ENCODE measurements at regions not wholly inside any gene's neighbourhood (a gene's known extent, or its start where the extent isn't known, plus 50 kb on each side); places are given as distances from the start of the nearest gene placed in this dataset.
A peak's percentile ranks its signal among the peaks of the same experiment; 100 is the strongest.
"Not testable (repeated sequence)": the region's sequence is repeated elsewhere in the genome, so short reads cannot be mapped to it uniquely, and the experiment has no call there.

- no peak for DNase-seq
These were observed 232.1 kb downstream of the CSNK1G3 start for GRCh38 chr5:123743990-123744583.

GRCh38 chr5:123735384-123735783 lies 223.4 kb downstream of the CSNK1G3 start:
- no peak for DNase-seq

- DNase-seq: no peak
These were observed 220.3 kb downstream of the CSNK1G3 start for GRCh38 chr5:123732257-123732656.

GRCh38 chr5:123722451-123722850 lies 210.5 kb downstream of the CSNK1G3 start:
- no peak for DNase-seq

DNA sequence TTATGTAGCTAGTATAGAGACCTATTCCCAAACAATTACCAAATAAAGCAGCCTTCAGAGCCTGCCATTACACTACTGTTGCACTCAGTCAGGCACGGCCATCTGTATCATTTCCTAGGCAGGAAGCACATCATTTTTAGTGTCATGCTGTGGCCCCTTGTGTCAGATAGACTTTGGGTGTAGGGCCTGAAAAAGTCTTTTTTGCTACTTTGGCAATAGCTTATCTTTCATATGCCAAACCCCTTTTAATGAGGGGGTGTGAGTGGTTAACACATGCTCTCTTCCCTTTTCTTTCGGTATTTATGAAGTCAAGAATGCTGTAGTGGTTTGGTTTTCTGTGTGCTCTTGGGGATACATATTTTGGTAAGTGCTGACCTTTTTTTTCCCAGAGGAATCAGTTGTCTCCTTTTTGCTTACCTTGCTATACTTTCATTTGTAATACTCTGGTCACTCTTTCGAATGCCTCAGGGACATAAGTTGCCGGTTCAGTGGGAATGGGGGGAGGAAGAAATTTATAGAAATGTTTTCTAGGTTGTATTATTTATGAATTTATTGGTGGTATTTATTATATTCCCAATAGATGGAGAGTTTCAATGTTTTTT lies 209.8 kb downstream of the CSNK1G3 start:
- DNase-seq: no peak

DNA sequence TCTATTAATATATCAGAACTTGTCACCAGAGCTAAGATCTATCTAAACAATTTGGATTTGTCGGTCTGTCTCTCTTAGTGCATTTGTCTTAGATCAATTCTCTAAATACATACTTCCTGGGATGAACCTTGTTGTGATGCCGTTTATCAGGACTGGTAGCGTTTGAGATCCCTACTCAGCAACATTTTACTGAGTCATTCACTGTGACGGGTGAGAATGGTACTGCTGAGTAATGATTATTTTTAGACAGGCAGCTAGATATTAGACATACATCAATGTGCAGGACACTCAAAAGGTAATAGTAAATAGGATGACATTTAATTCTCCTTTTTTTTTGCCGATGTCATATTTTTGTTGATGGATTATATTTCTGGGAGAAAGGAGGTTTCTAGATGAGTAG lies 209.0 kb downstream of the CSNK1G3 start:
- peak; percentile 35 for DNase-seq

DNA sequence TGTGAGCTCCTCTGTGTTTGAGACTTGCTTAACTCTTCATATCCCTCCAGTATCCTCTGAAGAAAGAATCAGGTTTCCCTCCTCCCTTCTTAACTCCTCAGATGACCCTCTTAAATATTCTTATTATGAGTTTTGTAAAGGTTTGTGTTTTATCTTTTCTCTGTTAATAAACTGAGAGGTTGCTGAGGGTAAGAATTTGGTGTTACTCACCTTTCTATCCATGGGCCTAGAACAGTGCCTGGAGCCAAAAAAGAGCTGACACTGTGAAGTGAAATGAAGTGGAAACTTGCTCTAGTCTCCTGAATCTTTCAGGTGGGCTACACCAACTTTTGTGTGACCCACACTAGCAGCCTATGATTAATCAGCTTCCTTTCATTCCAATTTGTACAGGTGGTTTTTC lies 208.4 kb downstream of the CSNK1G3 start:
- DNase-seq: no peak

DNA sequence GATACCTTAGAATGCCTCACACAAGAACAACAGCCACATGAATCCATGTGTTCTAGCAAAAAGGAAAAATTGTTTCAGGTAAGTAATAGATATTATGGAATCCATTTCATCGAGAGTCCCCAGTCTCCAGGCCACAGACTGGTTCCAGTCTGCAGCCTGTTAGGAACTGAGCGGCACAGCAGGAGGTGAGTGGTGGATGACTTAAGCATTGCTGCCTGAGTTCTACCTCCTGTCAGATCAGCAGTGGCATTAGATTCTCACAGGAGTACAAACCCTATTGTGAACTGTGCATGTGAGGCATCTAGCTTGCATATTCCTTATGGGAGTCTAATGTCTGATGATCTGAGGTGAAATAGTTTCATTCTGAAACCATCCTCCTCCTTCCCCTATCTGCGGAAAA lies 207.0 kb downstream of the CSNK1G3 start:
- peak; percentile 46 for DNase-seq

- DNase-seq: peak; percentile 40
These were observed 206.3 kb downstream of the CSNK1G3 start for GRCh38 chr5:123718238-123718637.

DNA sequence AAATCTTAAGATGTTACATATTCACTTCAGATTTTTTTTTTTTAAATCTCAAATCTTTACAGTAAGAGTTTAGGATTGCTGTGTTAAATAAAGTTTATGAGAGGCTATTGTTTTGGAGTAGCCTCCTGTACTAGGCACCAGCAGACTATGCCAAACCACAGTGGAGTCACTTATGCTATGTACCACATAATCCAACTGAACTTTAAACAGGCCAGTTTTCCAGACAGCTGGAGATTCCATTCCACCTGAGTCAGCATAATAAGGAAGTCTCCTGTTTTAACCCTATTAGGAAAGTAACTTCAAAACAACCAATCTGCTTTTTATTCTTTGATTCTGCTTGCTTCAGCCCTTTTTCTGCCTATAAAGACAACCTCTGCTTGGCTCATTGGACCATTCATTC lies 205.2 kb downstream of the CSNK1G3 start:
- peak; percentile 87 for DNase-seq

GRCh38 chr5:123710031-123710430 lies 198.1 kb downstream of the CSNK1G3 start:
- no peak for DNase-seq

DNA sequence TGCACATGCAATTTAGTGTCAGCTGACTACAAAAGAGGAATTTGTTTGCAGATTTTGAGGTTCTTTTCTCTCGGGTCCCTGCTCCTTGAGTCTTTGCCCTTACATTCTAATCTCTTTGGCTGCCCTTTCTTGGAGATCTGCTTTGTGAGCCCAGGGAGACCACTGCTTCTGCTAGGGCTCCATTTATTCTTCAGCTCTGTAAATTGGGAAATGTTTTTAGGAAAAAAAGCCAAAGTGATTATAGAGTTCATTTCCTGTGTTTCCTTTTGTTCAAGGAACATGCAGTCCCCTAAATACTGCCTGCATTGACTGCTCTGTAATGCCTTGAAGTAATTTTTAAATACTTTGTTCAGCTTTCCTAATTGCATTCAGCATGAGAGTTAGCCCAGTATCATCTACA lies 197.4 kb downstream of the CSNK1G3 start:
- DNase-seq: no peak

DNA sequence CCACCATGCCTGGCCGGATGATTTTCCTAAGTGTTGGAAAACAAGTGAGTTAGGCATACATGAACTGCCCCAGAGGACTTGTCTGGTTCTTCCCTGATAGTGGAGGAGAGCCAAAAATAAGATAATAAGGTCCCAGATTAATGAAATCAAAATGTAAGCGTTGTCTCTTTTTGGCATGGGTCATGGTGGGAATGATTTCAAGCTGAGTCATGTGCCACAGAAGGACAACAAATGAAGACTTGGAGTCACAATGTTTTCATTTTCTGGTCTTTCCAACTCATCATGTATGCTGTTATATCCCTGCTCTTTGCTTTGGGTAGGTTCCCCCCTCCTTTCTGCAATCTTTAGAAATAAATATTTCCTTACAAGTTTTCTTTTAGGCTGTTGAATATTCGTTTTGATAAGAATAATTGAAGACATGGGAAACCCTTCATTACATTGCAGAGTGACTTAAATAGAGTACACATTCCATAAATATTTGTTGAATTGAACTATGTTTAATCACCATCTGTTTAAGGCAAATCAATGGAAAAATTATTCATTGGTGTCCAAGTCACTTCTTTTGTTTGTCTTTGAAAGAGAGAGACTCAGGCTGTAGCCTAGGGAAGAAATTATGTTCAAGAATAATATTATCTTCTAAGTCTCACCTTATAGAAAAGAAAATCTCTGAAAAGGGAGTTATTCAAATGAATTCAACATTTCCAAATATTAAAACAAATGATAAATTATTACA lies 196.3 kb downstream of the CSNK1G3 start:
- peak; percentile 99 for DNase-seq

DNA sequence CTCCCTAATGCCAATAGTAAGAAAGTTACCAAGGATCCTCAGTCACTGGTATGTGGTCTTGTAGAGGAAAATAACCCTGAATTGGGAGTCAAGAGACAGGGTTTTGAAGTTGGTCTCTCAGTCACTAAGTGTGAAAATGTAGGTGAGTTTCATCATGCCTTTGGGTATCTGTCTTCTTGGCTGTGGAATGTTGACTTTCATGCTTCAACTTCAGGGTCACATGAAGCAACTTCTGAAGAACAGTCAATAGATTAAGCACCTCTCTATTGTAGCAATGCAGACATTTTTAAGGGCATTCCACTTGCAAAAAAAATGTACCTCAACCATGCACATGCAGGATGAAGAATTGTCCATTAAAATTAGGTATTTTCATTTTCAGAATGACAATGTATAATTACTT lies 194.6 kb downstream of the CSNK1G3 start:
- no peak for DNase-seq

DNA sequence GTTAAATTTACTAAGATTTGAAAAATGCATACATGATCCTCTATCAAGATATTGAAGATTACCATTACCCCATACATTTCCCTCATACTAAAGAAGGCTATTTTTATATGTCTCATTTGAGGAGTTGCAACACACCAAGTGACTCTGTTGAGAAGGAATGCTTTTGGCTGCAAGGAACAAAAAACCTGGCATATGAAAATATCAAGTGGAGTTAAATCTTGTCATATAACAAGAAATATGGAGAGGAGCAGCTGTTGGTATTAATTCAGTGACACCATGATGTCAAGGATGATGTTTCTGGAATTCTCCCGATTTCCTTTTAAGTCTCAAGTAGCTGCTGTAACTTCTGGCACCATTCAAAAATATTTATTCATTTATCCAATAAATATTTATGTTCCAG lies 193.8 kb downstream of the CSNK1G3 start:
- DNase-seq: peak; percentile 88

- DNase-seq: no peak
These were observed 189.7 kb downstream of the CSNK1G3 start for GRCh38 chr5:123701511-123702200.

DNA sequence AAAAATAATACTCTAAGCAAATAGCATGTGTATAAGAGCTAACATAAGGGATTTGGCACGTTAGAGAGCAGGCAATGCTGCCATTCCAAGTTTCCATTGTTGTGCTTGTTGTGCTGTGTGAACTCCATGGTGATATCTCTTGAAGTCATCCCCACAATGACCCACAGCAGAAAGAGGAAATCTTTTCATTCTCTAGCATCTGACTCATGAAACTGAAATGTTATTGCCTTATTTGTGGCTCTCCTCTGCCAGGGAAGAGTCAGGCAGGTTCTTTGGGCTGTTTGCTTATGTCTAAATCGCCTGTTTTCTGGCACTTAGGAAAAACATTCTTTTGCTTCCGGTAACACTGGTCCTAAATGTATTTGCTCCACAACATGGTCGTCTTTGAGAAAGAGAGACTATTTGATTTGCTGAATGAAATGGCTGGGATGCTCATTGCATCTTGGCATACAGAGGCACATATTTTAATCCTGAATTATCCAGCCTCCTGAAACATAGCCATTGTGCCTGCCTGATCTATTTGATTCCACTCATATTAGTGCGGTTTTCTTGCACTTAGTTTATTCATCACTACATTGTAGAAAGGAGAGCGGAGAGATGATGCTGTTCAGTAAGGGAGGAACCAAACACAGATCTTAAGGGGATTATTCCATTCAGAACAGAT lies 188.8 kb downstream of the CSNK1G3 start:
- peak; percentile 98 for DNase-seq

DNA sequence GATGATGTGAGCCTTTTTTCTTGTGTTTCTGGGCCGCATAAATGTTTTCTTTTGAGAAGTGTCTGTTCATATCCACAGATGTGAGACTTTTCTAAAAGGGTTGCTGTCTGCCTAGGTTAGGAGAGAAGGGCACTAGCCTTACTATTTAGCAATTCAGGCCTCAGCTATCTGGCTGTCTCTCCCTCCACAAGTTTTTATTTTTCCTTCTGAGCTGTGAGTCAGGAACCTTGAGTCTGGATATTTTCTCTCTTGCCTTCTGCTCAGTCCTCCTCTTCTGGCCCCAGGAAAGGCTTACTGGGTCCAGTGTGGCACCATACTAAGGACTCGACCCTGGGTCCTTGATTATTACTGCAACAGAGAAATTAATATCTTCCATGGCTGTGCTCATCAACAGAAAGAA lies 187.6 kb downstream of the CSNK1G3 start:
- no peak for DNase-seq

GRCh38 chr5:123698937-123699336 lies 187.0 kb downstream of the CSNK1G3 start:
- DNase-seq: not testable (repeated sequence)

- no peak for DNase-seq
These were observed 185.0 kb downstream of the CSNK1G3 start for GRCh38 chr5:123696921-123697341.

DNA sequence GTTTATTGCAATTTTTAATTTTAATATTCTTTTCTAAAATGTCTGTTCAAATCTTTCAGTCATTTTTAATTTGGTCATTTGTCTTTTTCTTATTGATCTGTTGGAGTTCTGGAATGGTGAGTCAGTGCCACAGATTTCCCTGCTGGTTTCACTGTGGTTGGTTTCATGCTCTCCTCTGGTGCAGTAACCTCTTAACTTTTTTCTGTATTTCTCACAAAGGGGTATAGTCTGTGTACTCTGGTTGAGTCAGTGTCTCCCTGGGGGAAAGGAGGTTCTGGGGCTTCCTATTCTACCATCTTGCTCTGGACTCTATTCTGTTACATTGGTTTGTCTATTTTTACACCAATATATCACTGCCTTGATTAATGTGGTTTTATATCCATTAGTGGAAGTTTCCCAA lies 178.8 kb downstream of the CSNK1G3 start:
- DNase-seq: peak; percentile 81

GRCh38 chr5:123681061-123681460 lies 169.1 kb downstream of the CSNK1G3 start:
- DNase-seq: no peak

GRCh38 chr5:123673107-123673506 lies 161.1 kb downstream of the CSNK1G3 start:
- peak; percentile 8 for DNase-seq
